ENCODE measurements at regions not wholly inside any gene's neighbourhood (a gene's known extent, or its start where the extent isn't known, plus 50 kb on each side); places are given as distances from the start of the nearest gene placed in this dataset.
"Not testable (repeated sequence)": the region's sequence is repeated elsewhere in the genome, so short reads cannot be mapped to it uniquely, and the experiment has no call there.

DNA sequence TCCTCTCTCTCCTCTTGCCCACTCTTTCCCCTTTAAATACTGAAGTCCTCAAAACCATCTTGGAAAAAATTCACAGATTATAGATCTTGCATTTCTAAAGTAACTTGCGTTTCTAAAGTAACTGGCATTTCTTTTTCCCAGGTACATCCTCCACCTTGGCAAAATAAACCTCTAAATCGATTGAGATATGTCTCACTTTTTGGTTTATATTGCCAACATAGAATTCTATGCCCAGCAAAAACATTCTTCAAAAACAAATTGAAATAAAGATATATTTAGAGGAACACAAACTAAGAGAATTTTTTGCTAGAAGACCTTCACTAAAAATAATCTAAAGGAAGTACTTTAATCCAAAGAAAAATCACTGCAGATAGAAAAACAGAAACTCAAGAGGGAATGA, 122.5 kb upstream of the RBMS1 start:
- H3K4me1 Mint-ChIP-seq (ENCODE audit: low read depth) = peaks cover 20% of the 10 kb centered on the region
- ChIA-PET POLR2A (no interaction called here), CTCF (no interaction called here)
- DNase-seq (no peak), ATAC-seq (ENCODE audit: poor library complexity) (no peak)
- no peak overlapping the region for H3K27ac Mint-ChIP-seq
- TF ChIP-seq, protein P1, sequence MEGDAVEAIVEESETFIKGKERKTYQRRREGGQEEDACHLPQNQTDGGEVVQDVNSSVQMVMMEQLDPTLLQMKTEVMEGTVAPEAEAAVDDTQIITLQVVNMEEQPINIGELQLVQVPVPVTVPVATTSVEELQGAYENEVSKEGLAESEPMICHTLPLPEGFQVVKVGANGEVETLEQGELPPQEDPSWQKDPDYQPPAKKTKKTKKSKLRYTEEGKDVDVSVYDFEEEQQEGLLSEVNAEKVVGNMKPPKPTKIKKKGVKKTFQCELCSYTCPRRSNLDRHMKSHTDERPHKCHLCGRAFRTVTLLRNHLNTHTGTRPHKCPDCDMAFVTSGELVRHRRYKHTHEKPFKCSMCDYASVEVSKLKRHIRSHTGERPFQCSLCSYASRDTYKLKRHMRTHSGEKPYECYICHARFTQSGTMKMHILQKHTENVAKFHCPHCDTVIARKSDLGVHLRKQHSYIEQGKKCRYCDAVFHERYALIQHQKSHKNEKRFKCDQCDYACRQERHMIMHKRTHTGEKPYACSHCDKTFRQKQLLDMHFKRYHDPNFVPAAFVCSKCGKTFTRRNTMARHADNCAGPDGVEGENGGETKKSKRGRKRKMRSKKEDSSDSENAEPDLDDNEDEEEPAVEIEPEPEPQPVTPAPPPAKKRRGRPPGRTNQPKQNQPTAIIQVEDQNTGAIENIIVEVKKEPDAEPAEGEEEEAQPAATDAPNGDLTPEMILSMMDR (IDR thresholded peaks at IDR 0.05) = no peak
- intact Hi-C loops (cut with DNase I, micrococcal nuclease) = no loop called here
- H3K27me3 Mint-ChIP-seq = no peaks in the 10 kb centered on the region
- H3K27ac ChIP-seq (ENCODE audit: low read depth in 1 of 2, low read length in 2 of 2) = no peak overlapping the region
- no peaks in the 10 kb centered on the region for H3K4me1 ChIP-seq (ENCODE audit: insufficient read depth, low read length)
- no peak overlapping the region for H3K4me3 ChIP-seq (ENCODE audit: low read length)
- no peaks in the 10 kb centered on the region for H3K36me3 ChIP-seq (ENCODE audit: insufficient read depth, low read length)
- no peak overlapping the region for H3K4me3 Mint-ChIP-seq
- no peaks in the 10 kb centered on the region for H3K27me3 ChIP-seq (ENCODE audit: control insufficient read depth in 1 of 2, insufficient read depth in 2 of 2, low read length in 2 of 2)
- H3K9me3 ChIP-seq (ENCODE audit: control insufficient read depth in 1 of 2, insufficient read depth in 1 of 2, low read length in 2 of 2) = peaks cover 0 to 13% of the 10 kb centered on the region in 2 experiments
- H3K36me3 Mint-ChIP-seq (ENCODE audit: low read depth) = no peaks in the 10 kb centered on the region
- peaks cover 13% of the 10 kb centered on the region for H3K9me3 Mint-ChIP-seq

- H3K27me3 ChIP-seq (ENCODE audit: control insufficient read depth in 1 of 2, insufficient read depth in 2 of 2, low read length in 2 of 2) = no peaks in the 10 kb centered on the region
- Mint-ChIP-seq H3K9me3 (peaks cover 6% of the 10 kb centered on the region), H3K36me3 (ENCODE audit: low read depth) (no peaks in the 10 kb centered on the region), H3K27me3 (no peaks in the 10 kb centered on the region), H3K27ac (no peak overlapping the region), H3K4me1 (ENCODE audit: low read depth) (no peaks in the 10 kb centered on the region), H3K4me3 (no peak overlapping the region)
- TF ChIP-seq, protein P1 (IDR thresholded peaks at IDR 0.05) = no peak
- H3K4me3 ChIP-seq (ENCODE audit: low read length) = no peak overlapping the region
- POLR2A ChIA-PET = no interaction called here
- H3K27ac ChIP-seq (ENCODE audit: low read depth in 1 of 2, low read length in 2 of 2) = no peak overlapping the region
- H3K9me3 ChIP-seq (ENCODE audit: control insufficient read depth in 1 of 2, insufficient read depth in 1 of 2, low read length in 2 of 2) = no peaks in the 10 kb centered on the region
- CTCF ChIA-PET = no interaction called here
- ATAC-seq (ENCODE audit: poor library complexity) (no peak), DNase-seq (no peak)
- H3K36me3 ChIP-seq (ENCODE audit: insufficient read depth, low read length) = no peaks in the 10 kb centered on the region
- H3K4me1 ChIP-seq (ENCODE audit: insufficient read depth, low read length) = no peaks in the 10 kb centered on the region
- intact Hi-C loops (cut with DNase I, micrococcal nuclease) = no loop called here
Observed at GRCh38 chr2:160621748-160622147, 128.1 kb upstream of the RBMS1 start.

- H3K9me3 Mint-ChIP-seq; H3K27ac ChIP-seq (ENCODE audit: low read depth in 1 of 2, low read length in 2 of 2); H3K36me3 ChIP-seq (ENCODE audit: insufficient read depth, low read length); H3K4me3 ChIP-seq (ENCODE audit: low read length); H3K9me3 ChIP-seq (ENCODE audit: control insufficient read depth in 1 of 2, insufficient read depth in 1 of 2, low read length in 2 of 2); H3K27ac Mint-ChIP-seq; H3K27me3 ChIP-seq (ENCODE audit: control insufficient read depth in 1 of 2, insufficient read depth in 2 of 2, low read length in 2 of 2); ATAC-seq (ENCODE audit: poor library complexity); H3K4me1 ChIP-seq (ENCODE audit: insufficient read depth, low read length); CTCF ChIA-PET; H3K36me3 Mint-ChIP-seq (ENCODE audit: low read depth); H3K4me3 Mint-ChIP-seq; H3K27me3 Mint-ChIP-seq; intact Hi-C loops (cut with DNase I, micrococcal nuclease); DNase-seq; POLR2A ChIA-PET: not testable (repeated sequence)
- peaks cover 11% of the 10 kb centered on the region for H3K4me1 Mint-ChIP-seq (ENCODE audit: low read depth)
Observed at GRCh38 chr2:160628020-160628637, 134.5 kb upstream of the RBMS1 start.

GRCh38 chr2:160628811-160629210, 135.2 kb upstream of the RBMS1 start:
- intact Hi-C loops (cut with DNase I, micrococcal nuclease) = no loop called here
- Histone ChIP-seq H3K4me3 (ENCODE audit: low read length) (no peak overlapping the region), H3K9me3 (ENCODE audit: control insufficient read depth in 1 of 2, insufficient read depth in 1 of 2, low read length in 2 of 2) (peaks cover 0 to 12% of the 10 kb centered on the region in 2 experiments), H3K27ac (ENCODE audit: low read depth in 1 of 2, low read length in 2 of 2) (no peak overlapping the region), H3K4me1 (ENCODE audit: insufficient read depth, low read length) (no peaks in the 10 kb centered on the region), H3K36me3 (ENCODE audit: insufficient read depth, low read length) (no peaks in the 10 kb centered on the region), H3K27me3 (ENCODE audit: control insufficient read depth in 1 of 2, insufficient read depth in 2 of 2, low read length in 2 of 2) (no peaks in the 10 kb centered on the region)
- Mint-ChIP-seq H3K4me3 (no peak overlapping the region), H3K27me3 (no peaks in the 10 kb centered on the region), H3K9me3 (peaks cover 9% of the 10 kb centered on the region), H3K27ac (no peak overlapping the region), H3K36me3 (ENCODE audit: low read depth) (no peaks in the 10 kb centered on the region), H3K4me1 (ENCODE audit: low read depth) (peaks cover 12% of the 10 kb centered on the region)
- DNase-seq (no peak), ATAC-seq (ENCODE audit: poor library complexity) (no peak)
- CTCF ChIA-PET = no interaction called here
- POLR2A ChIA-PET = no interaction called here
- TF ChIP-seq, protein P1 (IDR thresholded peaks at IDR 0.05) = no peak
